ENCODE measurements at regions not wholly inside any gene's neighbourhood (a gene's known extent, or its start where the extent isn't known, plus 50 kb on each side); places are given as distances from the start of the nearest gene placed in this dataset.

- POLR2A ChIA-PET = interaction anchor here (0.8 kb wide), 1 partner anchor 43 kb away, joined by 3 read pairs; no protein-coding TSS in a partner anchor
- CTCF ChIA-PET = no interaction called here
- peaks cover 4% of the 10 kb centered on the region for H3K36me3 Mint-ChIP-seq (ENCODE audit: low read depth)
- no peak overlapping the region for H3K27ac Mint-ChIP-seq
- no peak for DNase-seq
- H3K4me1 Mint-ChIP-seq = peaks cover 43% of the 10 kb centered on the region
- peaks cover 5% of the 10 kb centered on the region for H3K9me3 Mint-ChIP-seq
- no peak overlapping the region for H3K4me3 Mint-ChIP-seq
- H3K27me3 Mint-ChIP-seq = no peaks in the 10 kb centered on the region
Measured at GRCh38 chr3:72487078-72487765, 361.0 kb downstream of the SHQ1 start.

DNA sequence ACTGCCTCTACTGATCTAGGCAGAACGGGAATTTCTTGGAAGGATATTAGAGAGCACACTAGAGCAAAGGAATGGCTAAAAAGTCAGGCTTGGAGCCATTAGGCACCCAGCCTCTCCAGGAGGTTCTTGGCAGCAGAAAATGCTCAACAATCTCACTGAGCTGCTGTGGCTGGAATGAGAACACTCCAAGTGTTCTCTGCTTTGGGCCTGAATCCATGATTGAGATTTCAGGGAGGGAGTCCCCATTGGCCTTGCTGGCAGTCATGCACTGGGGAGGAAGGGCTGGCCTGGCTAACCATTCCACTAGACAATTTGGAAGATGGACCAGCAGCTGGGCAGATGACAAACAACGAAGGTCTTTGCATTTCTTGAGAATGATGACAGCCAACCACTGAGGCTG lies 362.6 kb downstream of the SHQ1 start:
- DNase-seq = no peak
- Mint-ChIP-seq H3K27me3 (no peaks in the 10 kb centered on the region), H3K36me3 (ENCODE audit: low read depth) (peaks cover 4% of the 10 kb centered on the region), H3K9me3 (peaks cover 5% of the 10 kb centered on the region), H3K27ac (no peak overlapping the region), H3K4me3 (no peak overlapping the region), H3K4me1 (peaks cover 51% of the 10 kb centered on the region)
- ChIA-PET CTCF (no interaction called here), POLR2A (no interaction called here)

DNA sequence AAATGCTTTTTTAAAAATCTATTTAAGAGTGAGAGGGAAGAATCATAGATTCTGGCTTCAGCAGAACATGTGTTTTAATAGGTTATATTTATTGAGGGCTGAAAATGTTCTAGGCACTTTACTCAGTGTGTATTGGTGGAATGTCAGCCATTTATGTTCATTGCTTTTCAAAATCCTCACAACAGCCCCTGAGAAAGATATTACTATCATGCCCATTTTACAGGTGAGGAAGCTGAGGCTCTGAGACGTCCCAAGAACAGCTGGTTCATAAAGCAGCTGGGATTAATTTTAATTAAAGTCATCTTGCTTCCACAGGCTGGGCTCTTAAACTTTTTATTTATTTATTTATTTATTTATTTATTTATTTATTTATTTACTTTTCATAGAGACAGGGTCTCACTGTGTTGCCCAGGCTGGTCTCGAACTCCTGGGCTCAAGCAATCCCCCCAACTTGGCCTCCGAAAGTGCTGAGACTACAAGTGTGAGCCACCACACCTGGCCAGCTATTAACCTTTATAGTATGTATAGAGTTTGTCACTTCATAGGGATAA lies 364.6 kb downstream of the SHQ1 start:
- Mint-ChIP-seq H3K27me3 (no peaks in the 10 kb centered on the region), H3K4me3 (no peak overlapping the region), H3K36me3 (ENCODE audit: low read depth) (peaks cover 4% of the 10 kb centered on the region), H3K27ac (no peak overlapping the region), H3K9me3 (peaks cover 5% of the 10 kb centered on the region), H3K4me1 (peaks cover 58% of the 10 kb centered on the region)
- DNase-seq = no peak
- ChIA-PET CTCF (interaction anchor here (0.9 to 1.3 kb wide), 6 partner anchors 10 to 645 kb away, joined by 3 read pairs; no protein-coding TSS in a partner anchor), POLR2A (interaction anchor here (1.0 to 1.5 kb wide), 3 partner anchors 37 to 760 kb away, joined by 3 to 6 read pairs (median 4); no protein-coding TSS in a partner anchor)

DNA sequence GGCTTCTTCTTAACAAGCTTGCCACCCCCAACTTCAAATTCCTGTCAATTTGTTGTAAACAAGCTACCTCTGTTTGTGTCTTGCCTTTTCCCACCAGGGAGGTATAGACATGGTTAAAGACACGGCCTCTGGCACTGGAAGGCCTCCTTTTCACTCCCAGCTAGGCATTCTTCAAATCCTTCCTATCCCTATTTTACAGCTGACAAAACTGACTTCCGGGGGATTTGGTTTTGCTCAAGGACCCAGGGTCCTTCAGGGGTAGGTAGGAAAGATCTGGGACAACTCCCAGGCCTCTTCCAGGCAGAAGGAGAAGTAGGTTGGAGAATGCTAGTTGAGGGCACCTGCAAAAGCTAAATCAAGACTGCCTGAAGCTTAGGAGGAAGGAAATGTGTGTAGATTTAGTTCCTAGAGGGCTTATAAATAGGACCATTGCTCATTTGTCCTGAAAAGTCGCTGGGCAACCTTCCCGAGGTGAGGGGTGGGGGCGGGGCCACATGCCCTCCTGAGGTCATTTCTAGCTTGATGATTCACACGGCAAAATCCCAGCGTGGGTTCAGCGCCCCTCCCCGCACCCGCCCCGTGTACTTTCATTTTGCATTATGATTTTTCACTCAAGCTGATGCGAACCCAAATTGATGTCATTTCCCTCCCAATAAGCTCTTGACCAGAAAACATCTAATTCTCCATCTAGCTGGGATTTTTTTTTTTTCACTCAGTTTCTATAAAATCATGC lies 365.5 kb downstream of the SHQ1 start:
- DNase-seq = peak; percentile 82
- Mint-ChIP-seq H3K4me1 (peaks cover 53% of the 10 kb centered on the region), H3K27me3 (no peaks in the 10 kb centered on the region), H3K27ac (peak overlapping the region; percentile 72), H3K36me3 (ENCODE audit: low read depth) (peaks cover 4% of the 10 kb centered on the region), H3K9me3 (peaks cover 5% of the 10 kb centered on the region), H3K4me3 (peak overlapping the region; percentile 67)
- POLR2A ChIA-PET = interaction anchor here (1.0 to 1.5 kb wide), 5 partner anchors 9 to 759 kb away, joined by 3 to 6 read pairs (median 4); no protein-coding TSS in a partner anchor
- CTCF ChIA-PET = interaction anchor here (0.6 to 1.3 kb wide), 7 partner anchors 11 to 818 kb away, joined by 3 to 4 read pairs (median 3); no protein-coding TSS in a partner anchor

DNA sequence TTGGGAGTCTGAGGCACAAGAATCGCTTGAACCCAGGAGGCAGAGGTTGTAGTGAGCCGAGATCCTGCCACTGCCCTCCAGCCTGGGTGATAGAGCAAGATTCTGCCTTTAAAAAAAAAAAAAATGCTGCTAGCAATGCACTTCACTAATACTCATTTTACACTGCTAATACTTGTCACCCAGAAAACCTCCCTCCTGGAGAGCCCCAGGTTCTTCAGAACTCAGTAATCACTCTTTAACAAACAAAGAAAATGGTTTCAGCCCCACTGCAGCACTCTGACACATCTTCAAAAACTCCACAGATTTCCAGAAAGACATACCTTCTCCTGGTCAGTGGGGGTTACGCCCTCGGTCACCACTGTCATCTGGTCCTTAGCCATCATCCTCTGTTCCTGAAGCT lies 366.7 kb downstream of the SHQ1 start:
- Mint-ChIP-seq H3K27me3 (no peaks in the 10 kb centered on the region), H3K36me3 (ENCODE audit: low read depth) (peaks cover 4% of the 10 kb centered on the region), H3K9me3 (peaks cover 5% of the 10 kb centered on the region), H3K27ac (peak overlapping the region; percentile 45), H3K4me1 (peaks cover 46% of the 10 kb centered on the region), H3K4me3 (no peak overlapping the region)
- CTCF ChIA-PET = no interaction called here
- POLR2A ChIA-PET = interaction anchor here (1.4 kb wide), 1 partner anchor 8 kb away, joined by 3 read pairs; no protein-coding TSS in a partner anchor
- DNase-seq = no peak

DNA sequence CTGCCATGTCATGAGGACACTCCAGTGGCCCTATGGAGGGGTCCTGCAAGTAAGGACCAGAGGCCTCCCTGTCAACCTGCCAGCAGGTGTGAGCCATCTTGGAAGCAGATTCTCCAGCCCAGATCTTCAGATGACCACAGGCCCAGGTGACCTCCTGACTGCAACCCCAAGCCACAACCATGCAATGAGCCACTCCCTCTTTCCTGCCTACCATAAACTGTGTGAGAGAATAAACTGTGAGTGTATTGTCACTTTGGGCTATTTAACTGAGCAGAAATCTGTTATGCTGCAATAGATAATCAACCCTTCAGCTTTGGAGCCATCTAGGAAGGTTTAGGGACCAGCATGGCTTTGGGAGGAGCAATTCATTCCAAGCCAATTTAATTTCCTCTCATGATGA lies 367.9 kb downstream of the SHQ1 start:
- Mint-ChIP-seq H3K36me3 (ENCODE audit: low read depth) (peaks cover 2% of the 10 kb centered on the region), H3K4me1 (peaks cover 44% of the 10 kb centered on the region), H3K4me3 (no peak overlapping the region), H3K27ac (no peak overlapping the region), H3K9me3 (peaks cover 2% of the 10 kb centered on the region), H3K27me3 (no peaks in the 10 kb centered on the region)
- ChIA-PET POLR2A (no interaction called here), CTCF (no interaction called here)
- no peak for DNase-seq

DNA sequence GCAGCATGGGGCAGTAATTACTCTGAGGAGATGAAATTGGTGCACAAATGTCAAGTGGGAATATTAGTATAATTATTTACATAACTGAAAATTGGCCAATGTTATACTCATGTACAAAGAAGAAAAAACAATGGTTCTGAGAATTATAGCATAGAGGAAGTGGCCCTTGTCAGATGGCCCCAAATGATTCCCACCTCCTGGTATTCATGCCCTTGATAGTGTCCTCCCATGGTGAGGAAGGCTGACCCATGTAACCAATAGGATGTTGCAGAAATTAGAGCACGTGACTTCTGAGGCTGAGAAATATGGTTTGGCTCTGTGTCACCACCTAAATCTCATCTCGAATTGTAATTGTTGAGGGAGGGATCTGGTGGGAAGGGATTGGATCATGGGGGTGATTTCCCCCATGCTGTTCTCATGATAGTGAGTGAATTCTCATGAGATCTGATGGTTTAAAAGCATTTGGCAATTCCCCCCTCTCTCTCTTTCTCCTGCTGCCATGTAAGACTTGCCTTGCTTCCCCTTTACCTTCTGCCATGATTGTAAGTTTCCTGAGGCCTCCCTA lies 368.5 kb downstream of the SHQ1 start:
- H3K4me3 Mint-ChIP-seq = no peak overlapping the region
- DNase-seq = no peak
- POLR2A ChIA-PET = no interaction called here
- H3K27me3 Mint-ChIP-seq = no peaks in the 10 kb centered on the region
- no peaks in the 10 kb centered on the region for H3K9me3 Mint-ChIP-seq
- CTCF ChIA-PET = interaction anchor here (0.9 kb wide), 1 partner anchor 165 kb away, joined by 3 read pairs; no protein-coding TSS in a partner anchor
- peaks cover 46% of the 10 kb centered on the region for H3K4me1 Mint-ChIP-seq
- H3K36me3 Mint-ChIP-seq (ENCODE audit: low read depth) = no peaks in the 10 kb centered on the region
- H3K27ac Mint-ChIP-seq = no peak overlapping the region

DNA sequence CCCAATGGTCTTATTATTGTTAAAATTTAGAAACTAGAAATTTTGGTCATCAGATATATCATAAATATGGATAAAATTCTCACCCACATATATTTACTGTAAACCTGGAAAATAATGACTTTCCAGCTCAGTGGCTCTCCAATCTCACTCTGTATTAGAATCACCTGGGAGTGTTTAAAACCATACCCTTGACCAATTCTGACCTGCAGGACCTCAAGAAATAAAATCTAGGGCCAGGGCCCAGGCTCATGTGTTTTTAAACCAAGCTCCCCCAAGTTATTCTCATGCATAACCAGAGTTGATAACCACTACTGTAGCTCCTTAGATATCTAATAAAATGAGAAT lies 372.1 kb downstream of the SHQ1 start:
- no peak for DNase-seq
- H3K4me3 Mint-ChIP-seq = no peak overlapping the region
- H3K27me3 Mint-ChIP-seq = no peaks in the 10 kb centered on the region
- H3K27ac Mint-ChIP-seq = no peak overlapping the region
- peaks cover 3% of the 10 kb centered on the region for H3K36me3 Mint-ChIP-seq (ENCODE audit: low read depth)
- peaks cover 40% of the 10 kb centered on the region for H3K4me1 Mint-ChIP-seq
- H3K9me3 Mint-ChIP-seq = peaks cover 3% of the 10 kb centered on the region
- POLR2A ChIA-PET = interaction anchor here (1.9 kb wide), 1 partner anchor 29 kb away, joined by 6 read pairs; the partner anchor contains the start of gene RYBP
- CTCF ChIA-PET = no interaction called here

- Mint-ChIP-seq H3K4me3 (no peak overlapping the region), H3K27ac (peak overlapping the region; percentile 36), H3K36me3 (ENCODE audit: low read depth) (peaks cover 3% of the 10 kb centered on the region), H3K27me3 (no peaks in the 10 kb centered on the region), H3K9me3 (peaks cover 4% of the 10 kb centered on the region), H3K4me1 (peaks cover 34% of the 10 kb centered on the region)
- ChIA-PET POLR2A (interaction anchor here (1.9 kb wide), 1 partner anchor 28 kb away, joined by 6 read pairs; the partner anchor contains the start of gene RYBP), CTCF (no interaction called here)
- DNase-seq = no peak
Measured at GRCh38 chr3:72475258-72476138, 372.7 kb downstream of the SHQ1 start.

- peaks cover 9% of the 10 kb centered on the region for H3K9me3 Mint-ChIP-seq
- ChIA-PET CTCF (no interaction called here), POLR2A (no interaction called here)
- H3K4me3 Mint-ChIP-seq = no peak overlapping the region
- H3K4me1 Mint-ChIP-seq = peaks cover 29% of the 10 kb centered on the region
- H3K36me3 Mint-ChIP-seq (ENCODE audit: low read depth) = peaks cover 3% of the 10 kb centered on the region
- no peak for DNase-seq
- peak overlapping the region; percentile 36 for H3K27ac Mint-ChIP-seq
- H3K27me3 Mint-ChIP-seq = no peaks in the 10 kb centered on the region
Measured at GRCh38 chr3:72474775-72475174, 373.5 kb downstream of the SHQ1 start.

DNA sequence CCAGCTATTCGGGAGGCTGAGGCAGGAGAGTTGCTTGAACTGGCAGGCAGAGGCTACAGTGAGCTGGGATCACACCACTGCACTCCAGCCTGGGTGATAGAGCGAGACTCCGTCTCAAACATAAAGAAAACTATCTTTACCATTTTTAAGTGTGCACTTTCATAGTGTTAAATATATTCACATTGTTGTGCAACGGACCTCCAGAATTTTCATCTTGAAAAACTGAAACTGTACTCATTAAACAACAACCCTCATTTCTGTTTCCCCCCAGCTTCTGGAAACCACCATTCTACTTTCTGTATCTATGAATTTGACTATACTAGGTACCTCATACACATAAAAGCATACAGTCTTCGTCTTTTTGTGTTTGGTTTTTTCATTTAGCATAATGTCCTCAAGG lies 375.1 kb downstream of the SHQ1 start:
- POLR2A ChIA-PET = interaction anchor here (0.9 to 1.1 kb wide), 2 partner anchors 9 to 18 kb away, joined by 3 read pairs; no protein-coding TSS in a partner anchor
- Mint-ChIP-seq H3K9me3 (peaks cover 11% of the 10 kb centered on the region), H3K27ac (no peak overlapping the region), H3K27me3 (no peaks in the 10 kb centered on the region), H3K4me1 (peaks cover 29% of the 10 kb centered on the region), H3K4me3 (no peak overlapping the region), H3K36me3 (ENCODE audit: low read depth) (peaks cover 3% of the 10 kb centered on the region)
- no peak for DNase-seq
- CTCF ChIA-PET = interaction anchor here (1.1 kb wide), 1 partner anchor 17 kb away, joined by 3 read pairs; no protein-coding TSS in a partner anchor

- Mint-ChIP-seq H3K36me3 (ENCODE audit: low read depth) (peaks cover 3% of the 10 kb centered on the region), H3K4me1 (peaks cover 23% of the 10 kb centered on the region), H3K4me3 (no peak overlapping the region), H3K9me3 (peaks cover 11% of the 10 kb centered on the region), H3K27me3 (no peaks in the 10 kb centered on the region), H3K27ac (no peak overlapping the region)
- no peak for DNase-seq
- POLR2A ChIA-PET = no interaction called here
- CTCF ChIA-PET = no interaction called here
Measured at GRCh38 chr3:72470904-72471417, 377.3 kb downstream of the SHQ1 start.
